ENCODE measurements at regions not wholly inside any gene's neighbourhood (a gene's known extent, or its start where the extent isn't known, plus 50 kb on each side); places are given as distances from the start of the nearest gene placed in this dataset.

DNA sequence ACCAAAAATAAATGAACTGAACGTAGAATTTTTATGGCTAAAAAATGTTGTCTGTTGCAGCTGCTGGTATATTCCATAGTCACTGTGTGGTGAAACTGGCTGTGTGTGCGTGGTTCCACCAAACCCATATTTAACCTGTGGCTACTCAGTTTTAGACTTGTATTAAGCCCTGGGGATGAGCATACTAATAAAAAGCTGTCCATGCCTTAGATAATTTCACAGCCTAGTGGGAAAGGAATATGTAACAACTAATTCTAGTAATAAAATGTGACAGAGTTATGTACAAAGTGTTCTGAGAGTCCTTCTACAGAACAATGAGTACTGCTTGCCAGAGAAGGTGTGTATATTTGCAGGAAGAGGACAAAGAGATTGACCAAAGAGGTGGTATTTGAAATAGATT is 125.5 kb downstream of the TMTC3 start:
- no peak for TF ChIP-seq POLR2A (IDR thresholded peaks at IDR 0.05; ENCODE audit: low read depth, low read length)
- TF ChIP-seq, protein P1, sequence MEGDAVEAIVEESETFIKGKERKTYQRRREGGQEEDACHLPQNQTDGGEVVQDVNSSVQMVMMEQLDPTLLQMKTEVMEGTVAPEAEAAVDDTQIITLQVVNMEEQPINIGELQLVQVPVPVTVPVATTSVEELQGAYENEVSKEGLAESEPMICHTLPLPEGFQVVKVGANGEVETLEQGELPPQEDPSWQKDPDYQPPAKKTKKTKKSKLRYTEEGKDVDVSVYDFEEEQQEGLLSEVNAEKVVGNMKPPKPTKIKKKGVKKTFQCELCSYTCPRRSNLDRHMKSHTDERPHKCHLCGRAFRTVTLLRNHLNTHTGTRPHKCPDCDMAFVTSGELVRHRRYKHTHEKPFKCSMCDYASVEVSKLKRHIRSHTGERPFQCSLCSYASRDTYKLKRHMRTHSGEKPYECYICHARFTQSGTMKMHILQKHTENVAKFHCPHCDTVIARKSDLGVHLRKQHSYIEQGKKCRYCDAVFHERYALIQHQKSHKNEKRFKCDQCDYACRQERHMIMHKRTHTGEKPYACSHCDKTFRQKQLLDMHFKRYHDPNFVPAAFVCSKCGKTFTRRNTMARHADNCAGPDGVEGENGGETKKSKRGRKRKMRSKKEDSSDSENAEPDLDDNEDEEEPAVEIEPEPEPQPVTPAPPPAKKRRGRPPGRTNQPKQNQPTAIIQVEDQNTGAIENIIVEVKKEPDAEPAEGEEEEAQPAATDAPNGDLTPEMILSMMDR (IDR thresholded peaks at IDR 0.05; ENCODE audit: extremely low read depth in 1 of 2, insufficient read depth in 1 of 2, low read depth in 1 of 2, low read length in 2 of 2), result no peak
- TF ChIP-seq, protein P2, sequence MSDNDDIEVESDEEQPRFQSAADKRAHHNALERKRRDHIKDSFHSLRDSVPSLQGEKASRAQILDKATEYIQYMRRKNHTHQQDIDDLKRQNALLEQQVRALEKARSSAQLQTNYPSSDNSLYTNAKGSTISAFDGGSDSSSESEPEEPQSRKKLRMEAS (IDR thresholded peaks at IDR 0.05; ENCODE audit: insufficient read depth, insufficient read length), result no peak
- TF ChIP-seq FOS (IDR thresholded peaks at IDR 0.05; ENCODE audit: borderline replicate concordance, insufficient read depth, low read length), result no peak
- no peak for TF ChIP-seq POLR2AphosphoS5 (IDR thresholded peaks at IDR 0.05; ENCODE audit: insufficient read depth, low read depth, low read length)
- TF ChIP-seq EZH2 (IDR thresholded peaks at IDR 0.05; ENCODE audit: borderline replicate concordance, low read depth, low read length, severe bottlenecking), result no peak
- no peak for TF ChIP-seq GATA2 (IDR thresholded peaks at IDR 0.05; ENCODE audit: insufficient read depth, insufficient read length, low read depth, low read length)
- no peak for TF ChIP-seq JUN (IDR thresholded peaks at IDR 0.05; ENCODE audit: borderline replicate concordance, insufficient read depth, insufficient read length, low read depth)
- no peak for TF ChIP-seq MYC (IDR thresholded peaks at IDR 0.05; ENCODE audit: low read depth, low read length)

Data from endothelial cell of umbilical vein (primary cell).